ENCODE measurements at regions not wholly inside any gene's neighbourhood (a gene's known extent, or its start where the extent isn't known, plus 50 kb on each side); places are given as distances from the start of the nearest gene placed in this dataset.

- FAIRE-seq: no peak
Observed at GRCh38 chr6:120615238-120615637, 719.0 kb downstream of the TBC1D32 start.

GRCh38 chr6:120614723-120615122, 719.6 kb downstream of the TBC1D32 start:
- no peak for FAIRE-seq

- no peak for FAIRE-seq
Observed at GRCh38 chr6:120608826-120609225, 725.5 kb downstream of the TBC1D32 start.

- FAIRE-seq: no peak
Observed at GRCh38 chr6:120606743-120607142, 727.5 kb downstream of the TBC1D32 start.

GRCh38 chr6:120604510-120604909, 729.8 kb downstream of the TBC1D32 start:
- no peak for FAIRE-seq

- no peak for FAIRE-seq
Observed at GRCh38 chr6:120590611-120591010, 743.7 kb downstream of the TBC1D32 start.

GRCh38 chr6:120588424-120588823, 745.9 kb downstream of the TBC1D32 start:
- FAIRE-seq: peak; percentile 17

GRCh38 chr6:120587381-120587780, 746.9 kb downstream of the TBC1D32 start:
- no peak for FAIRE-seq

GRCh38 chr6:120584111-120584760, 750.0 kb downstream of the TBC1D32 start:
- no peak for FAIRE-seq

- FAIRE-seq: no peak
Observed at GRCh38 chr6:120576061-120576460, 758.2 kb downstream of the TBC1D32 start.

- no peak for FAIRE-seq
Observed at GRCh38 chr6:120569714-120570113, 764.6 kb downstream of the TBC1D32 start.

- FAIRE-seq: no peak
Observed at GRCh38 chr6:120564779-120565178, 769.5 kb downstream of the TBC1D32 start.

GRCh38 chr6:120558294-120558693, 776.0 kb downstream of the TBC1D32 start:
- no peak for FAIRE-seq

GRCh38 chr6:120557554-120557953, 776.7 kb downstream of the TBC1D32 start:
- FAIRE-seq: no peak

GRCh38 chr6:120556491-120556890, 777.8 kb downstream of the TBC1D32 start:
- no peak for FAIRE-seq

GRCh38 chr6:120553353-120553752, 780.9 kb downstream of the TBC1D32 start:
- FAIRE-seq: no peak

- FAIRE-seq: no peak
Observed at GRCh38 chr6:120545353-120545752, 788.9 kb downstream of the TBC1D32 start.

GRCh38 chr6:120534954-120535353, 799.3 kb downstream of the TBC1D32 start:
- FAIRE-seq: no peak

- peak; percentile 9 for FAIRE-seq
Observed at GRCh38 chr6:120526576-120526975, 807.7 kb downstream of the TBC1D32 start.

- FAIRE-seq: no peak
Observed at GRCh38 chr6:120514544-120514943, 819.7 kb downstream of the TBC1D32 start.

GRCh38 chr6:120511712-120512111, 822.6 kb downstream of the TBC1D32 start:
- FAIRE-seq: no peak

GRCh38 chr6:120498711-120499110, 835.6 kb downstream of the TBC1D32 start:
- no peak for FAIRE-seq

GRCh38 chr6:120496661-120497060, 837.6 kb downstream of the TBC1D32 start:
- FAIRE-seq: no peak

GRCh38 chr6:120493505-120493904, 840.8 kb downstream of the TBC1D32 start:
- FAIRE-seq: no peak

- no peak for FAIRE-seq
Observed at GRCh38 chr6:120489941-120490340, 844.3 kb downstream of the TBC1D32 start.
